SK-N-SH (cell line): ENCODE measurements at regions not wholly inside any gene's neighbourhood (a gene's known extent, or its start where the extent isn't known, plus 50 kb on each side); places are given as distances from the start of the nearest gene placed in this dataset.

ENCODE experiments used
- FOXJ3 ChIP-seq: sonication (generic); formaldehyde crosslinking; IDR thresholded peaks from 2 replicates; pipeline ENCODE4 v1.5.1; 2020; ENCODE audit warnings: mild to moderate bottlenecking, missing genetic modification reagents
- JUND ChIP-seq: IDR thresholded peaks from 2 replicates; pipeline ENCODE4 v1.4.0; 2012
- SMC3 ChIP-seq: IDR thresholded peaks from 2 replicates; pipeline ENCODE4 v1.6.1; 2012; ENCODE audit warnings: low read depth, low read length, improper control_type of control experiment
- YY1 ChIP-seq: IDR thresholded peaks from 2 replicates; pipeline ENCODE4 v1.4.0; 2012; ENCODE audit warnings: low read depth, mild to moderate bottlenecking
- TF ChIP-seq, protein P1 (sequence below): fragments of 200-600 bp; sonication (generic); IDR thresholded peaks from 2 replicates; pipeline ENCODE4 v1.6.1; 2017; ENCODE audit warnings: antibody characterized with exemption, mild to moderate bottlenecking, moderate library complexity
- TF ChIP-seq, protein P2 (sequence below): fragments of 150-350 bp; IDR thresholded peaks from 2 replicates; pipeline ENCODE4 v1.6.1; 2017; ENCODE audit warnings: antibody characterized with exemption, low read length, low read depth, borderline replicate concordance

DNA sequence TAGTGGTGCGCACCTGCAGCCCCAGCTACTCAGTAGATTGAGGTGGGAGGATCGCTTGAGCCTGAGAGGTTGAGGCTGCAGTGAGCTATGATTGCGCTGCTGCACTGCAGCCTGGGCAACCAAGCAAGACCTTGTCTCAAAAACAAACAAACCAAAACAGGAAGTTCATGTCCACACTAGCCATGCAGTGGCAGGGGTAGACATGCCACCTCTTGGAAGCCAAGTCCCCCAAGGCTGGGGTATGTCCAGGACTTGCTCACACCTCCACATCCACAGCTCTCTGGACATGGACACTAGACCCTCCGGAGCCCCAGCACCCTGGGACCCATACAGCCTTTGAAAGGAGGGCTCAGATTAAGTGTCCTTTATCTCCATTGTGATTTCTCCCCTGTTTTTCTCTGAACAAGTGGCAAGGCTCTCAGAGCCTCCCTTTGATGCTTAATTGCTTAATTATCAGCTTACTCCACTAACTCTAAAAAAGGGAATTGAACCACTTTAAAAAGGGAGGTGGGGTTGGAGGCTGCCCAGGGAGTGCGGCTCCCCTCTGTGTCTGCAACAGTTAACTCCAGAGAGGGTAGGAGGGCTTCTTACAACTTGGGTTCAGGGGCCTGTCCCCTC lies 424.6 kb upstream of the C16orf82 start:
- TF ChIP-seq JUND (no peak), FOXJ3 (CRISPR knock-in tag) (no peak), SMC3 (no peak), YY1 (no peak)
- TF ChIP-seq, protein P1, sequence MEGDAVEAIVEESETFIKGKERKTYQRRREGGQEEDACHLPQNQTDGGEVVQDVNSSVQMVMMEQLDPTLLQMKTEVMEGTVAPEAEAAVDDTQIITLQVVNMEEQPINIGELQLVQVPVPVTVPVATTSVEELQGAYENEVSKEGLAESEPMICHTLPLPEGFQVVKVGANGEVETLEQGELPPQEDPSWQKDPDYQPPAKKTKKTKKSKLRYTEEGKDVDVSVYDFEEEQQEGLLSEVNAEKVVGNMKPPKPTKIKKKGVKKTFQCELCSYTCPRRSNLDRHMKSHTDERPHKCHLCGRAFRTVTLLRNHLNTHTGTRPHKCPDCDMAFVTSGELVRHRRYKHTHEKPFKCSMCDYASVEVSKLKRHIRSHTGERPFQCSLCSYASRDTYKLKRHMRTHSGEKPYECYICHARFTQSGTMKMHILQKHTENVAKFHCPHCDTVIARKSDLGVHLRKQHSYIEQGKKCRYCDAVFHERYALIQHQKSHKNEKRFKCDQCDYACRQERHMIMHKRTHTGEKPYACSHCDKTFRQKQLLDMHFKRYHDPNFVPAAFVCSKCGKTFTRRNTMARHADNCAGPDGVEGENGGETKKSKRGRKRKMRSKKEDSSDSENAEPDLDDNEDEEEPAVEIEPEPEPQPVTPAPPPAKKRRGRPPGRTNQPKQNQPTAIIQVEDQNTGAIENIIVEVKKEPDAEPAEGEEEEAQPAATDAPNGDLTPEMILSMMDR: no peak
- TF ChIP-seq, protein P2, sequence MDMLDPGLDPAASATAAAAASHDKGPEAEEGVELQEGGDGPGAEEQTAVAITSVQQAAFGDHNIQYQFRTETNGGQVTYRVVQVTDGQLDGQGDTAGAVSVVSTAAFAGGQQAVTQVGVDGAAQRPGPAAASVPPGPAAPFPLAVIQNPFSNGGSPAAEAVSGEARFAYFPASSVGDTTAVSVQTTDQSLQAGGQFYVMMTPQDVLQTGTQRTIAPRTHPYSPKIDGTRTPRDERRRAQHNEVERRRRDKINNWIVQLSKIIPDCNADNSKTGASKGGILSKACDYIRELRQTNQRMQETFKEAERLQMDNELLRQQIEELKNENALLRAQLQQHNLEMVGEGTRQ: no peak
